ENCODE measurements at regions not wholly inside any gene's neighbourhood (a gene's known extent, or its start where the extent isn't known, plus 50 kb on each side); places are given as distances from the start of the nearest gene placed in this dataset.

DNA sequence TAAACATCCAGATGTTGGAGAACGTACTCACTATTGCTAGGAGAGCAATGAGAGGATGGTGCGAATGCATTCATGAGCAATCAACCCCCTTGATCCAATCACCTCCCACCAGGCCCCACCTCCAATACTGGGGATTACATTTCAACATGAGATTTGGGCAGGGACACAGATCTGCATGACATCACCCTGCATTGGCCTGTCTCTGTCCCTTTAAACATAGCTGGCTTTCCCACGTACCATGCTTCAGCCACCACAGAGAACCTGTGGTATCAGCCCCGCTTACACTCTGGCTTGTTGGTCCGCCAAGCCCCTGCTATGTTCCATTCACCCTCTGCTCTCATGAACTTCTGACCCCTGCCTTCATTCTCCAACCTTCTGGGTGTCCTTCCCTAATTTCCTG, 157.5 kb upstream of the E2F8 start:
- DNase-seq (ENCODE audit: low read depth), result no peak
- H3K4me3 ChIP-seq (ENCODE audit: low read depth, low read length), result no peak overlapping the region
- no peak for TF ChIP-seq POLR2A (IDR thresholded peaks at IDR 0.05; ENCODE audit: extremely low read depth, insufficient read length)
- TF ChIP-seq, protein P1, sequence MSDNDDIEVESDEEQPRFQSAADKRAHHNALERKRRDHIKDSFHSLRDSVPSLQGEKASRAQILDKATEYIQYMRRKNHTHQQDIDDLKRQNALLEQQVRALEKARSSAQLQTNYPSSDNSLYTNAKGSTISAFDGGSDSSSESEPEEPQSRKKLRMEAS (IDR thresholded peaks at IDR 0.05; ENCODE audit: low read depth, low read length), result no peak
- TF ChIP-seq, protein P2, sequence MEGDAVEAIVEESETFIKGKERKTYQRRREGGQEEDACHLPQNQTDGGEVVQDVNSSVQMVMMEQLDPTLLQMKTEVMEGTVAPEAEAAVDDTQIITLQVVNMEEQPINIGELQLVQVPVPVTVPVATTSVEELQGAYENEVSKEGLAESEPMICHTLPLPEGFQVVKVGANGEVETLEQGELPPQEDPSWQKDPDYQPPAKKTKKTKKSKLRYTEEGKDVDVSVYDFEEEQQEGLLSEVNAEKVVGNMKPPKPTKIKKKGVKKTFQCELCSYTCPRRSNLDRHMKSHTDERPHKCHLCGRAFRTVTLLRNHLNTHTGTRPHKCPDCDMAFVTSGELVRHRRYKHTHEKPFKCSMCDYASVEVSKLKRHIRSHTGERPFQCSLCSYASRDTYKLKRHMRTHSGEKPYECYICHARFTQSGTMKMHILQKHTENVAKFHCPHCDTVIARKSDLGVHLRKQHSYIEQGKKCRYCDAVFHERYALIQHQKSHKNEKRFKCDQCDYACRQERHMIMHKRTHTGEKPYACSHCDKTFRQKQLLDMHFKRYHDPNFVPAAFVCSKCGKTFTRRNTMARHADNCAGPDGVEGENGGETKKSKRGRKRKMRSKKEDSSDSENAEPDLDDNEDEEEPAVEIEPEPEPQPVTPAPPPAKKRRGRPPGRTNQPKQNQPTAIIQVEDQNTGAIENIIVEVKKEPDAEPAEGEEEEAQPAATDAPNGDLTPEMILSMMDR (IDR thresholded peaks at IDR 0.05; ENCODE audit: low read depth, low read length), result no peak

DNA sequence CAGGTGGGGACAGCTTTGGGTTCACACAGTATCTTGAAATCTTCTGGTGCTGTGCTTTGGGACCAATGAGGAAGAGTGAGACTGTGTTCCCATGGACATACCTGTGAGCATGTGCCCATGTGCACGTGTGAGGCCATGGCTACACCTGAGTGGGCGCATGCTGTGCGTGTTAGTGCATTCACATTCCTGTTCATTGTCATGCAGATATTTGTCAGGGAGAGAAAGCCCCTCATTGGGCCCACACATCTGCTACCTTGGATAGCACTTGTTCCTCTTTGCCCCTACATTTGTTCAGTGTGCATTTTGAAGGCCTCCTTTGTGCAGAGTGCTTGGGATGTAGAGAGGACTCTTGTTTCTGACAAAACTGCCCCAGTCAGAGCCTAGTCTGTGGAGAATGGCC, 154.3 kb upstream of the E2F8 start:
- no peak overlapping the region for H3K4me3 ChIP-seq (ENCODE audit: low read depth, low read length)
- TF ChIP-seq, protein P2 (IDR thresholded peaks at IDR 0.05; ENCODE audit: low read depth, low read length), result no peak
- TF ChIP-seq POLR2A (IDR thresholded peaks at IDR 0.05; ENCODE audit: extremely low read depth, insufficient read length) (no peak), MYC (IDR thresholded peaks at IDR 0.05; ENCODE audit: low read depth, low read length) (no peak)
- TF ChIP-seq, protein P1 (IDR thresholded peaks at IDR 0.05; ENCODE audit: low read depth, low read length), result no peak
- no peak for DNase-seq (ENCODE audit: low read depth)

DNA sequence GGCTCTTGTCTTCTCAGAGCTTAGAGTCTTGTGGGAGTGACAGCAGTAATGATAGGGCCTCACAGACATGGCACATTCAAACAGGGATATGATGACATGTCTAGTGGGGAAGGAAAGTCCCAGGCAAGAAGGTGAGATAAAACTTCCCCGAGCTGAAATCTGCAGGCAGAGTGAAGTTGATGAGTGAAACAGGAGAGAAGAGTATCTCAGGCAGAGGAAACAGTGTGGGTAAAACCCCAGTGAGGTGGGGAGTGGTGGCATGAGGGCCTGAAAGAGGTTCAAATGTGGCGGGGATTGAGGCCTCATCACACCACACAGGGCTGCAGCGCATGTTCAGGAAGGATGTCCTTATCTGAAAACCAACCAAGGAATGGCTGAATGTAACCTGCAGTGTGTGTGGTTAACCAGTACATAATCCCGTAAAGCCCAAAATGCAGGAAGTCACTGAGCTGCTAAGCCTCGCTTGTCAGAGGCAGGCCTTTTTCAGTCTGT, 153.8 kb upstream of the E2F8 start:
- TF ChIP-seq POLR2A (IDR thresholded peaks at IDR 0.05; ENCODE audit: extremely low read depth, insufficient read length) (no peak), MYC (IDR thresholded peaks at IDR 0.05; ENCODE audit: low read depth, low read length) (no peak)
- TF ChIP-seq, protein P2 (IDR thresholded peaks at IDR 0.05; ENCODE audit: low read depth, low read length), result no peak
- TF ChIP-seq, protein P1 (IDR thresholded peaks at IDR 0.05; ENCODE audit: low read depth, low read length), result no peak
- peak; percentile 9 for DNase-seq (ENCODE audit: low read depth)
- H3K4me3 ChIP-seq (ENCODE audit: low read depth, low read length), result no peak overlapping the region

DNA sequence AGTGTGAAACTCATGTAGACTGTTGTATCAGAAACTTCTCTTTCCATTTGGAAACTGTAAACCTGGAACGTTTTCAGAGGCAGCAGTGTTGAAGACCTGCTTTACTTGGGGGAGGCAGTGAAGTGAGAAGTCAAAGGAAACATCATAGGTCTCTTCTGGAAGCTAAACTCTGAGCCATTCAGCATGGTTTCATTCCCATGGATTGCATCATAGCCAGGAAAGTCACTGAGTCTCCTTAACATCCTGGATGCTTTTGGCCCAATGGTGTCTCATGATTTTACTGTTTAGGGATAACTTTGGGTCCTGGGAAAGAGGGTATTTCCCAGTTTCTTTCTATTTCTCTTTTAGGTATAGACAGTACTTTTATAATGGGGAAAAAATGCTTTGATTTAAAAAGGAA, 153.2 kb upstream of the E2F8 start:
- TF ChIP-seq, protein P1 (IDR thresholded peaks at IDR 0.05; ENCODE audit: low read depth, low read length), result no peak
- no peak for TF ChIP-seq POLR2A (IDR thresholded peaks at IDR 0.05; ENCODE audit: extremely low read depth, insufficient read length)
- no peak for TF ChIP-seq MYC (IDR thresholded peaks at IDR 0.05; ENCODE audit: low read depth, low read length)
- TF ChIP-seq, protein P2 (IDR thresholded peaks at IDR 0.05; ENCODE audit: low read depth, low read length), result no peak
- no peak for DNase-seq (ENCODE audit: low read depth)
- H3K4me3 ChIP-seq (ENCODE audit: low read depth, low read length), result no peak overlapping the region

DNA sequence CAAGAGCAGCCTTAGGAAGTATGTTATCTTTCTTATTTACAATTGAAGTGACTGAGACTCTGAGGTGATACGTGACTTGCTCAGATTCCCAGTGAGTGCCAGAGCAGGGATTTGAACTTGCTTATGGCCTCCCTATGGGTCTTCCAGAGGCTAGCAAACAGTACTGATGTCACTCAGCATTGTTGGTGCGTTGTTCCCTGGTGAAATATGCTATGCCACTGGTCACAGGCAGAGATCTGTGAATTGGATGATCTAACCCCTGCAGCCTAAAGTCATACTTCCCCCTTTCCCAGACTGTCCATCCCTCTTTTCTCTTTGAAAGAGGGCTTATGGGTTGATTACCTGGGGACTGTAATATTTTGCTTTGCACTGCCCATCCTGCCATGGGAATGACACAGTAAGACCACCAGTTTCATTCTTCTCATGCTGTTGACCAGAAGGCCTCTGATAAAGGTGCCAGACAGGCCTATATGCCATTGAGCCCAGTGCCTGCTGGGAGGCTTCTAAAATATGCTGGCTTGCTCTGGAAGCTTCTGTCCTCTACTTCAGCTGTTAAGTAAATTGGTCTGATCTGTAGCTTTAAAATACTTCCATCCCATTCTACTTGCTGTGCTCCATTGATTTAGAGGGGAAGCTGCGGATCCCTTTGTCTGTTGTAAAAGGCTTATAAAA, 152.2 kb upstream of the E2F8 start:
- TF ChIP-seq POLR2A (IDR thresholded peaks at IDR 0.05; ENCODE audit: extremely low read depth, insufficient read length) (no peak), MYC (IDR thresholded peaks at IDR 0.05; ENCODE audit: low read depth, low read length) (no peak)
- TF ChIP-seq, protein P2 (IDR thresholded peaks at IDR 0.05; ENCODE audit: low read depth, low read length), result no peak
- TF ChIP-seq, protein P1 (IDR thresholded peaks at IDR 0.05; ENCODE audit: low read depth, low read length), result no peak
- DNase-seq (ENCODE audit: low read depth), result no peak
- H3K4me3 ChIP-seq (ENCODE audit: low read depth, low read length), result no peak overlapping the region

Measured in NB4 (cell line).